Choroid plexus epithelial cell (primary cell): ENCODE measurements at regions not wholly inside any gene's neighbourhood (a gene's known extent, or its start where the extent isn't known, plus 50 kb on each side); places are given as distances from the start of the nearest gene placed in this dataset.
A peak's percentile ranks its signal among the peaks of the same experiment; 100 is the strongest.

Source experiments
- DNase-seq: peaks from one replicate; pipeline ENCODE4 v3.0.0-alpha.2; 2010; ENCODE audit warnings: low read depth
- H3K4me3 ChIP-seq: 2 replicates; pipeline ENCODE4 v1.5.1; 2011; ENCODE audit warnings: low read depth, mild to moderate bottlenecking, control low read depth, low read length, moderate library complexity
- TF ChIP-seq, protein P1 (sequence below): conservative IDR thresholded peaks from 2 replicates; pipeline ENCODE4 v1.5.1; 2011; ENCODE audit warnings: low read depth, mild to moderate bottlenecking, control low read depth, inconsistent platforms, low read length, moderate library complexity

DNA sequence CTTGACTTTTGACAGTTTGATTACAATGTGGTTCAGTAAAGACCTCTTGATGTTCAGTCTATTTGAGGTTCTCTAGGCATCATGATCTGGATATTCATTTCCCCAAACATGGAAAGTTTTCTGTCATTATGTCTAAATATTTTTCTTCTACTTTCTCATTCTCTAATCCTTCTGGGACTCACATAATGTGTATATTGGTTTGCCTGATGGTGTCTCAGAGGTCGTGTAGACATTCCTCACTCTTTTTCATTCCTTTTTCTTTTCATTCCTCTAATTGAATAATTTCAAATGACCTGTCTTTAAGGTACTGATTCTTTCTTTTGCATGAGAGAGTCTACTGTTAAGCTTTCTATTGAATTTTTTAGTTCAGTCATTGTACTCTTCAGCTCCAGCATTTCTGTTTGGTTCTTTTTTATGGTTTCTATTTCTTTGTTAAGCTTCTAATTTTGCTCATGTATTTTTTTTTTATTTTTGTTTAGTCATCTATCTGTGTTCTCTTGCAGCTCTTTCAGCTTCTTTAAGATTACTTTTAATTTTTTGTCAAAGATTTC is 158.4 kb downstream of the GDAP2 start:
- peak; percentile 11 for DNase-seq
- H3K4me3 ChIP-seq, result no peak overlapping the region
- TF ChIP-seq, protein P1, sequence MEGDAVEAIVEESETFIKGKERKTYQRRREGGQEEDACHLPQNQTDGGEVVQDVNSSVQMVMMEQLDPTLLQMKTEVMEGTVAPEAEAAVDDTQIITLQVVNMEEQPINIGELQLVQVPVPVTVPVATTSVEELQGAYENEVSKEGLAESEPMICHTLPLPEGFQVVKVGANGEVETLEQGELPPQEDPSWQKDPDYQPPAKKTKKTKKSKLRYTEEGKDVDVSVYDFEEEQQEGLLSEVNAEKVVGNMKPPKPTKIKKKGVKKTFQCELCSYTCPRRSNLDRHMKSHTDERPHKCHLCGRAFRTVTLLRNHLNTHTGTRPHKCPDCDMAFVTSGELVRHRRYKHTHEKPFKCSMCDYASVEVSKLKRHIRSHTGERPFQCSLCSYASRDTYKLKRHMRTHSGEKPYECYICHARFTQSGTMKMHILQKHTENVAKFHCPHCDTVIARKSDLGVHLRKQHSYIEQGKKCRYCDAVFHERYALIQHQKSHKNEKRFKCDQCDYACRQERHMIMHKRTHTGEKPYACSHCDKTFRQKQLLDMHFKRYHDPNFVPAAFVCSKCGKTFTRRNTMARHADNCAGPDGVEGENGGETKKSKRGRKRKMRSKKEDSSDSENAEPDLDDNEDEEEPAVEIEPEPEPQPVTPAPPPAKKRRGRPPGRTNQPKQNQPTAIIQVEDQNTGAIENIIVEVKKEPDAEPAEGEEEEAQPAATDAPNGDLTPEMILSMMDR, result no peak

DNA sequence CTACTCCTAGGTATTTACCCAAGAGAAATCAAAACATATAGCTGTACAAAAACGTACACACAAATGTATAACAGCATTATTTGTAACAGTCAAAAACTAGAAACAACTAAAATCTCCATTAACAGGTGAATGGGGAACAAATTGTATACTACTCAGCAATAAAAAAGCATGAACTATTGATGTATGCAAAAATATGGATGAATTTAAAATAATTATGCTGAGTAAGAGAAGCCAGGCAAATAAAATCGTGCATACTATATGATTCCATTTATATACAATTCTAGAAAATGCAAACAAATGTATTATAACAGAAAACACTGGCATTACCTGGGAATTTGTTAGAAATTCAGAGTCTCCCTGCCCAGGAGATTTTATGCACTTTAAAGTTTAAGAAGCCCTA is 150.1 kb downstream of the GDAP2 start:
- no peak for DNase-seq
- TF ChIP-seq, protein P1, result no peak
- no peak overlapping the region for H3K4me3 ChIP-seq

DNA sequence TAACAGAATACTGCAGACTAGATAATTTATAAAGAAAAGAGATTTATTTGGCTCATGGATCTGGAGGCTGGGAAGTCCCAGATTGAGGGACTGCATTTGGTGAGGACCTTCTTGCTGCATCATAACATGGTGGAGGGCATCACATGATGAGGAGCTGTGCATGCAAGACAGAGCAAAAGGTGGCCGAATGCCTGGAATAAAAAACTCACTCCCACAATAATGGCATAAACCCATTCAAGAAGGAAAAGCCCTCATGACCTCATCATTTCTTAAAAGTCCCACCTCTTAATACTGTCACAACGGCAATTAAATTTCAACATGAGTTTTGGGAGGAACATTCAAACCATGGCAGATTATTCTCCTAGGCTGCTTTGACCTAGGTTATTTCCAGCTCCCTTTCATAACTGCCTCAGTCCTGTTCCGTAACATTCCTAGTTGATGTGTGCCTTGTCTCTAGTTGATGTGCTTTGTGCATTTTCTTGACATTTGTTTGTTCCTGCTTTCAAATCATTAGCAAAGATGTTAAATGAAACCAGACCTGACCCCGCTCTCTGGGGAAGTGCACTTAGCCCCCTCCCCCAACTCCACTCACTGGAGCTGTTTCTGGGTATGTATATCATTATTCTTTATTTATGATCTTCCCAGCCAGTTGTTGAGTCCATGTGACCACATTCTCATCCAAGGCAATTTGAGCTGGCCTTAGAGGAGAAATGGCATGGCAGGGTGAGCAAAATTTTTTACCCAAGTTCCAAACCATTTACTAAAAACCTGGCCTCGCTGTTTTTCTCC is 148.5 kb downstream of the GDAP2 start:
- H3K4me3 ChIP-seq, result no peak overlapping the region
- TF ChIP-seq, protein P1, result no peak
- DNase-seq, result no peak

DNA sequence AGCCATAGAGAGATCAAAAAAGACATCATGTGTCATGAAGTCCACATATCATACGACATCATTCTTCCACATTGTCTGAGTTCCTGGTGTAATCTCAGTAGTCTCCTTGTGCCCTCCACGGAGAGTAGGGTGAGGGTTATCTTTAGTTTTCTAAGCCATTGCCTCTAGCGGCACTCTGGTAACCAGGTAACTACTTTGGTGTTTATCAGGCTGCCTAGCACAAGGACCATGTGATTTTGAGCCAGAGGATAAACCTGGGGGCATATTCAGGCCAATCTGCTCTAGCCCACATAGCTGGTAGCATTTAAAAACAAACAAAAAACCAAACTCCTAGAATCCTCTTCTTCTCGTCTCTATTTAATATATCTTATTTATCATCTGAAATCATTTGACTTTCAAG is 147.4 kb downstream of the GDAP2 start:
- H3K4me3 ChIP-seq, result no peak overlapping the region
- DNase-seq, result no peak
- TF ChIP-seq, protein P1, result no peak

DNA sequence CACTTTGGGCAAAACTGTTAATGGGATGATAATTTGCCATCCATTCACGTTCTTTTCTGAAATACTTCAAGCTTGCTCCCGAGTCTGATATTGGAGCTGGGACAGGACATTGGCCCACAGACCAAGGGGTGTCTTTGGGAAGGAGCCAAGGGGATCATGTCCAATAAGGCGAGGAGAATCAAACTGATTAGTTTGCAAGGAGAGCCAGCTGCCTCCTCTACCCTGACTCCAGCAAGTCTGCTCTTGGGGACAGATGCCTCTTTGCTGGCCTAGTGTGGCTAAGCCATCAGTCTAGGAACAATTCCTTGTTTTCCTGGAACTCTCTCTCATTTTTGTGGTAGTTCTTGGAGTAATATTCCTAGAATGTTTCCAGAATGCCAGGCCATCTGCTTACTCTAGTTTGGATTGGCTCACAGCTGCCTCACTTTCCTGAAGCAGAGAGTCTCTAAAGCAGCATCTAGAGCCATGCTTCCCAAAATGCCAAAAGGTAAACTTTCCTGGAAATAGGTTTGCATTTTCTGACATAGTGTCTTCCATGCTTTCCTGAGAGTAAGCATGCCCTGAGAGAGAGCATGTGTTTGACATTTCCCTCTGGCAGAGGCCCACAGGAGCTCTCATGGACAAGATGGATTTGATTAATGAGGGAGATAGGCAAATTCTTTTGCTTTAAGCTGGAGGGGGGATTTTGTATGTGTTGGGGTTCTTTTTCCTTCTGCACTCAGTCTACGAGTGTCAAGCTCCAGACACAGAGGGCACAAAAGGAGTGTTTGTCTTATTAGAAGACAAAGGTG is 145.6 kb downstream of the GDAP2 start:
- no peak for DNase-seq
- TF ChIP-seq, protein P1, result no peak

DNA sequence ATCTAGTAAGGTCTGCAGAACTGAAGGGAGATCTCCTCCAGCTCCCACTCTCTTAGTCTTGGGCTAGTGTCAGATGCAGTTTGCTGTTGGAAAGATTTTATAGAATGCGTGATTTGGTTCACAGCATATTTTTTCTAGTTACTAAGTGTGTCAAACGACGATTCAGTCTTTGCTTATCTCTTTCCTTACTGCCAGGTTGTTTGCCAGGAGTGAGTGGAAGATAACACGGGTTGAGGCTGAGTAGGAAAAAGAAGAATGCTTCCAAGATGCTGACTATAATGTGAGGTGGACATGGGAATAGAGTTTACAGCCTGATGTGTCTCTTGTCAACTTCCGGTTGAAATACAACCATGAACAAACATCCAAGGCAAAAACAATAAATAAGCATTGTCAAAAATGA is 141.4 kb downstream of the GDAP2 start:
- H3K4me3 ChIP-seq, result no peak overlapping the region
- TF ChIP-seq, protein P1, result no peak
- no peak for DNase-seq

More for the DNA sequence above, 145.6 kb downstream of the GDAP2 start:
- H3K4me3 ChIP-seq, result no peak overlapping the region
